ENCODE measurements at regions not wholly inside any gene's neighbourhood (a gene's known extent, or its start where the extent isn't known, plus 50 kb on each side); places are given as distances from the start of the nearest gene placed in this dataset.
A peak's percentile ranks its signal among the peaks of the same experiment; 100 is the strongest.
"Not testable (repeated sequence)": the region's sequence is repeated elsewhere in the genome, so short reads cannot be mapped to it uniquely, and the experiment has no call there.

DNA sequence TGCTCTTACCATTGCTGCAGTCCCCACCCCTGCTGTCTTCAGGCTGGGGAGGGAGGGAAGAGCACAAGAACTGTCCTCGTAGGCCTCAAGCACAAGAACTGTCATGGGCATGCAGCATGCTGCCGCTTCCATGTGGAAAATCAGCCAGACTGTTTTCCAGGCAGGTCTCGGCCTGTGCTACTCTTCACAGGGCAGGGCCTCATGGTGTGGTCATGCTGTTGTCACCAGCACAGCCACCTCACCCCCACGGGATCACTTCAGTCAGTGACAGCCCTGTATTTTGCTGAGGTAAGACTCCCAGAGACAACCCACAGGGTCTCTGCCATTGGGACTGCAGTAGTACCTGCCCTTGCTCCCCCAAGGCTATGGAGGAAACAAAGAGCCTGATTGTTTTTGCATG, 205.3 kb downstream of the NAP1L3 start:
- H3K4me3 ChIP-seq (ENCODE audit: low read depth, low read length) = no peak overlapping the region
- DNase-seq (ENCODE audit: low read depth) = no peak
- TF ChIP-seq, protein P1, sequence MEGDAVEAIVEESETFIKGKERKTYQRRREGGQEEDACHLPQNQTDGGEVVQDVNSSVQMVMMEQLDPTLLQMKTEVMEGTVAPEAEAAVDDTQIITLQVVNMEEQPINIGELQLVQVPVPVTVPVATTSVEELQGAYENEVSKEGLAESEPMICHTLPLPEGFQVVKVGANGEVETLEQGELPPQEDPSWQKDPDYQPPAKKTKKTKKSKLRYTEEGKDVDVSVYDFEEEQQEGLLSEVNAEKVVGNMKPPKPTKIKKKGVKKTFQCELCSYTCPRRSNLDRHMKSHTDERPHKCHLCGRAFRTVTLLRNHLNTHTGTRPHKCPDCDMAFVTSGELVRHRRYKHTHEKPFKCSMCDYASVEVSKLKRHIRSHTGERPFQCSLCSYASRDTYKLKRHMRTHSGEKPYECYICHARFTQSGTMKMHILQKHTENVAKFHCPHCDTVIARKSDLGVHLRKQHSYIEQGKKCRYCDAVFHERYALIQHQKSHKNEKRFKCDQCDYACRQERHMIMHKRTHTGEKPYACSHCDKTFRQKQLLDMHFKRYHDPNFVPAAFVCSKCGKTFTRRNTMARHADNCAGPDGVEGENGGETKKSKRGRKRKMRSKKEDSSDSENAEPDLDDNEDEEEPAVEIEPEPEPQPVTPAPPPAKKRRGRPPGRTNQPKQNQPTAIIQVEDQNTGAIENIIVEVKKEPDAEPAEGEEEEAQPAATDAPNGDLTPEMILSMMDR (IDR thresholded peaks at IDR 0.05; ENCODE audit: control insufficient read depth, extremely low read depth, insufficient read depth) = no peak

DNA sequence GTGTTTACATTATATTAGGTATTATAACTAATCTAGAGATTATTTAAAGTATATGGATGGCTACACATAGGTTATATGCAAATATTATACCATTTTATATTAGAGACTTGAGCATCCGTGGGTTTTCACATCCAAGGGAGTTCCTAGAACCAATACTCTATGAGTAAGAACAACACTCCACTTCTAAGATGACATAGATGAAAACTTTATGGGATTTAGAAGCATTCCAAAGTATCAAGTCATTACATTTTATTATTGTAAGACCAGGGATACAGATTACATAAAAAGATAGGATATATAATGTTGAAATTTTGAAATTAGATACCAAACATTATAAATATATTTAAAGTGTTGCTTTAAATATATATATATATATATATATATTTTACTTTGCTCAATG, 207.0 kb downstream of the NAP1L3 start:
- no peak overlapping the region for H3K4me3 ChIP-seq (ENCODE audit: low read depth, low read length)
- TF ChIP-seq, protein P1 (IDR thresholded peaks at IDR 0.05; ENCODE audit: control insufficient read depth, extremely low read depth, insufficient read depth) = no peak
- no peak for DNase-seq (ENCODE audit: low read depth)

DNA sequence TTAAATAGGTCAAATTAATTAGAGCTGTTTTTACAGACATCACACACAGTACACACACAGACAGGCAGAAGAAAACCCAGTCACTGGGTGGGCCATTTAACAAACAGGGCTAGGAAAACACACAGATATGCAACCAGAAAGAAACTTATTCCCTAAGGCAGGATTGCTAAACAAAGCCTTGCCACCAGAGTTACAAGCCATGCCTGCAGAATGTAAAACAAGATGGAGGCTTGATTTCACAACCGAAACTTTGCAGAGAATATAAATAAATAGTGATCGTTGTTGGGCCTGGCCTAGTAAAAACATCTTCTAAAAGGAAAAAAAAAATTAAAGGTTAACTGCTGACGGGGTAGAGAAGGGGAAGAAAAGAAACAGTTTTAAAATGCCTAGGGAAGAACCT, 212.3 kb downstream of the NAP1L3 start:
- no peak for DNase-seq (ENCODE audit: low read depth)
- TF ChIP-seq, protein P1 (IDR thresholded peaks at IDR 0.05; ENCODE audit: control insufficient read depth, extremely low read depth, insufficient read depth) = no peak
- no peak overlapping the region for H3K4me3 ChIP-seq (ENCODE audit: low read depth, low read length)

DNA sequence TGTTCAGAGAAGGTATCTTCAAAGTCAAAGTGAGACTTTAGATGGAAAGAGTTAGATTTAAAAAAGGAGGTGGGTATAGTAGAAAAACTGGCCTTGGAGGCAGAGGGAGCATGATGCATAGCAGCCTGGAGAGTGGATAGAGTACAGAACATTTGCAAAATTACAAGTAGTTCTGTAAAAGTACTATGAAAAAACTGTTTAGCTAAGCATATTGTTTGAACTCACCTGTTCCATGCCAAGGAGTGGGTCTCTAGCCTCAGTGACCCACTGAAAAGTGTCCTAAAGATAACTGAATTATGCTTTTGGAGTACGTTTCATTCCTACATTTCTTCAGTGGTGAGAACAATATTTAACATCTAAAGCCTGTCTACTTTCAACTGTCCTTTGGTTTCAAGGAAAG, 218.9 kb downstream of the NAP1L3 start:
- TF ChIP-seq, protein P1 (IDR thresholded peaks at IDR 0.05; ENCODE audit: control insufficient read depth, extremely low read depth, insufficient read depth) = no peak
- H3K4me3 ChIP-seq (ENCODE audit: low read depth, low read length) = no peak overlapping the region
- no peak for DNase-seq (ENCODE audit: low read depth)

DNA sequence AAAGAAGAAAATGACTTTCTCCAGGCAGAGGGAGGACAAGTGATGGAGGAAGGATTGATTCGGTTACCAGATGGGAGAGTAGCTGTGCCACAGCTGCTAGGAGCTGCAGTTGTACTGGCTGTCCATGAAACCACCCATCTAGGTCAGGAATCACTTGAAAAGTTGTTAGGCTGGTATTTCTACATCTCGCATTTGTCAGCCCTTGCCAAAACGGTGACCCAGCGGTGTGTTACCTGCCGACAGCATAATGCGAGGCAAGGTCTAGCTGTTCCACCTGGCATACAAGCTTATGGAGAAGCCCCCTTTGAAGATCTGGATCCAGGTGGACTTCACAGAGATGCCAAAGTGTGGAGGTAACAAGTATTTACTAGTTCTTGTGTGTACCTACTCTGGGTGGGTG, 238.7 kb downstream of the NAP1L3 start:
- DNase-seq (ENCODE audit: low read depth); H3K4me3 ChIP-seq (ENCODE audit: low read depth, low read length): not testable (repeated sequence)

DNA sequence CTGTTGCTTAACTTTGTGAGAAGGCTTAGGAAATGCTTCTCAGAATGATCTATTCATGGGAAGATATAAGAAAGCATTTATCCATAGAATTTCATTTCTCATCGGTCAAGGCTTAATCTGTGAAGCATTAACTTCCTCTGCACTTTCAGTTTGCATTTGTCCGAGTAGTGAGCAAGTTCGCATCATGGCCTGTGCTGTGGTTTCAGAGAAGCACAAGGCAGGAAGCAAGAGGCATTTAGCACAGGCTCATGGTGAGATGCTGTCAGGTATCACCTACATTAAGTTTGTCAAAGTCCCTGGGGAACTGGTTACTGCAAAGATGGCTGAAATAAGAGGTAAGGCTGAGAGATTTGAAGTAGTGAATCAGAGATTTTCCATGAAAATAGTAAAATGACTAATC, 244.9 kb downstream of the NAP1L3 start:
- no peak overlapping the region for H3K4me3 ChIP-seq (ENCODE audit: low read depth, low read length)
- TF ChIP-seq, protein P1 (IDR thresholded peaks at IDR 0.05; ENCODE audit: control insufficient read depth, extremely low read depth, insufficient read depth) = no peak
- DNase-seq (ENCODE audit: low read depth) = no peak

DNA sequence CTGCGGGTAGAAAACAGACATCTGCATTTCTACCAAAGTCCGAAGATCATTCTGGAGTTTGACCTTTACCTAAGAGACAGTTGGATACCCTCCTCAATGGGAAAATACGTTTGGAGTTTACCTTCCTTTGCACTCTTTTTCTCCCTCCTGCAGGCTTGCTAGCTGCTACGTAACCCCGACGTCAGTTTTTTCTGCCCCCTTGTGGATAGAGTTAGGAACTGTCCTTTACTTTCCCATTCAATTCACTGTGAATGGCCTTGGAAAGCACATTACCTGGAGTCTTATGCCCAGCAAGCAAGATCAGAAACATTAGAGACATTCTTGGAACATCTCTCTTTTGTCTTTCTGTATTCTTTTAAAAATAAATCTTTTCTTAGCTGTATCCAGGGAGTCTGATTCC, 250.7 kb downstream of the NAP1L3 start:
- H3K4me3 ChIP-seq (ENCODE audit: low read depth, low read length) = no peak overlapping the region
- TF ChIP-seq, protein P1 (IDR thresholded peaks at IDR 0.05; ENCODE audit: control insufficient read depth, extremely low read depth, insufficient read depth) = peak; percentile 59
- no peak for DNase-seq (ENCODE audit: low read depth)

Data from LNCaP clone FGC (cell line).